ENCODE measurements at regions not wholly inside any gene's neighbourhood (a gene's known extent, or its start where the extent isn't known, plus 50 kb on each side); places are given as distances from the start of the nearest gene placed in this dataset.

DNA sequence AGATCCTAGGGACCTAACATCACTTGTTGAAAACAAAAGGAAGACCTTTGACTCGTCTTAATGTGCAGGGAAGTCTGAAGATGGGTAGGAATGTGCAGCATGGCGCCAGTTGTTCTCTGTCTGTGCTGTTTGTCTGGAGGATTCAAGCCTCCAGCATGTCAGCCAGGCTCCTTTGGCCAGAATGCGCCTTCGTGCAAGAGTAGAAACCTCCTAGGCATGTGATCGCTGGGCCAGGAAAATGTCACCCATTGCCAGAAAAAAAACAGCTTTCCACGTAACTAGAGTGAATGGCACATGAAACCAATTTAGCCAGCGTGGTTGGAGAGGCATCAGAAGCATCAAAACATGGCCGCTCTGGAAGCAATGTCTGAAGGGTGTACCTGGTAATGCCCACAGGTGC, 132.7 kb downstream of the EDN1 start:
- no peak for DNase-seq (ENCODE audit: low read depth in 2 of 2)

- DNase-seq (ENCODE audit: low read depth in 2 of 2) = no peak
These were observed 133.7 kb downstream of the EDN1 start for GRCh38 chr6:12423832-12424231.

GRCh38 chr6:12426121-12426520, 136.0 kb downstream of the EDN1 start:
- no peak for DNase-seq (ENCODE audit: low read depth in 2 of 2)

- no peak for DNase-seq (ENCODE audit: low read depth in 2 of 2)
These were observed 140.9 kb downstream of the EDN1 start for GRCh38 chr6:12431023-12431422.

DNA sequence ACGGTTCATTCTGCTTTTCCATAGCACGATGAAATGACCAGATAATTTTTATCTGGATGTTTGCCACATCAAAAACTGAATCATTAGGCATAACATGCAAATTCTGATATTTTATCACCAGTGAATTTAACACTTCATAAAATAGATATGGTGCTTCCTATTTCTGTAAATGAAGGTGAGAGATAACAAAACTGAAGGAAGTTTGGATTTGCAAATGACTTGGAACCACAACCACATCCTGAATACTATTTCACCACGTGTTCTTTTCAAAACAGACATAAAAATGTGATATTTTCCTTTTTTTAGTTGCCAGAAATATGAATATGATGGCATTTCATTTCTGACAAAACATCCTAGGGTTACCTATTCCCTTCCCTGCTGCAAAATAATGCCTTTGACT, 146.1 kb downstream of the EDN1 start:
- no peak for DNase-seq (ENCODE audit: low read depth in 2 of 2)

DNA sequence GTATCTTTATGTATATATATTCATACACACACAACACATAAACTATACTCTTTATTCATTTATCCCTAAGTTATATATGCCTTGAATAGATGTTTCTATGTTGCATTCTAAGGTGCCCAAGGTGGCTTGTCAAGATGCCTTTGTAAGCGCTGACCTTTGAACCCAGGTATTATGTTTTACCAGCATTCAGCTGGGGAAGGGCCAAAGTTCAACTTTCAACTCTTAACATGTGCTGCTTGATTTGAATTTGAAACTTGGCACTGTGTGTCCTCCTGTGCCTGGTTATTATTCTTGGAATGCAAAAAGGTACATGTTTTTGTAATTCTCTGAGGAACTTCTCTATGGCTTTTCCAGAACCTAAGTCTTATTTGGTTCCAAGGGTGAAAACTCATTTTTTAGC, 146.5 kb downstream of the EDN1 start:
- no peak for DNase-seq (ENCODE audit: low read depth in 2 of 2)

- DNase-seq (ENCODE audit: low read depth in 2 of 2) = no peak
These were observed 149.1 kb downstream of the EDN1 start for GRCh38 chr6:12439296-12439695.

- DNase-seq (ENCODE audit: low read depth in 2 of 2) = no peak
These were observed 150.8 kb downstream of the EDN1 start for GRCh38 chr6:12440981-12441380.

DNA sequence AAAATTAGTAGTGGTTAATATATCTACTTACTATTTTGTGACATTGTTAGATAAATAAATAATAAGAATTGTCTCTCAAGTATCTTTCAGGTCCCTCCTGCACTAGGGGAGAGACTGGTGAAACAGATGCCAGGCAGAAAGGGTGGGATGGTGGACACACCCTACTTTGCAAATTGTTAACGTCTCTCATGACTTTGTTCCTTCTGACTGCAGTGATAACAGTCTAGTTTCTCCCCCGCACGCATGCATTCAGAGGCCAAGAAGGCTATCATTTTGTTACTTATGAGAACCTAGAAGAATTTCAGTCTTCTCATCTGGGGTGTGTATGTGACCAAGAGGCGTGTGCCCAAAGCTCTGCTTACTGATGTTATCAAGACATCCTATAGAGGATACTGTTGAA, 152.3 kb downstream of the EDN1 start:
- DNase-seq (ENCODE audit: low read depth in 2 of 2) = no peak

- DNase-seq (ENCODE audit: low read depth in 2 of 2) = no peak
These were observed 156.2 kb downstream of the EDN1 start for GRCh38 chr6:12446394-12446793.

DNA sequence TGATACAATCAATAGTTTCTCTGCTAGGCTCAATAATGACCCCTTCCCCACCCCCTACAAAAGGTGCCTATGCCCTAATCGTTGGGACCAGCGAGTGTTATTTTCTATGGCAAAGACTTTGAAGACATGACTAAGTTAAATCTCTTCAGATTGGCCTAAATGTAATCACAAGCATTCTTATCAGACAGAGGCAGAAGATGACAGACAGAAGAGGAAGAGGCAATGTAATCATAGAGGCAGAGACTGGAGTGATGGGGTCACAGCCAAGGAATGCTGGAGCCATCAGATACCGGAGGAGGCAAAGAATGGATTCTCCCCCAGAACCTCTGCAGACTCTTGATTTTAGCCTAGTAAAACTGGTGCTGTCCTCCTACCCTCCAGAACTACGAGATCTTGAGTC, 159.3 kb downstream of the EDN1 start:
- no peak for DNase-seq (ENCODE audit: low read depth in 2 of 2)

DNA sequence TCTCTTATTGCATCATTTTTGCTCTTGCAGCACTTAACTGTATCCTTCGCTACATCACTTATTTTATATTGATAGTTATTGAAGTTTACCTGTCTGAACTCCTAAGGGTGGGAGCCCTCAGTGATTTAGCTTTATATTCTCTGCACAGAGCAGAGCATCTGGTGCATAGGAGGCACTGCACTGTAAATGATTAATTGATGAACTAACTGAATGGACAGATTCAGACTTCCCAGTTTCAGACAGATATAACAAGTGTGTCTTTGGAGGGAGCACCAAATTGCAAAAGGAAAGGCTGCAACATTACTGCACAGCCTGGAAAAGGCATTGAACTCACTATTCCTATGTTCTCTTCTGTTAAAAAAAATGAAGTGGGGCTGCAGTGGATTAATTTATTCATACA, 160.3 kb downstream of the EDN1 start:
- no peak for DNase-seq (ENCODE audit: low read depth in 2 of 2)

DNA sequence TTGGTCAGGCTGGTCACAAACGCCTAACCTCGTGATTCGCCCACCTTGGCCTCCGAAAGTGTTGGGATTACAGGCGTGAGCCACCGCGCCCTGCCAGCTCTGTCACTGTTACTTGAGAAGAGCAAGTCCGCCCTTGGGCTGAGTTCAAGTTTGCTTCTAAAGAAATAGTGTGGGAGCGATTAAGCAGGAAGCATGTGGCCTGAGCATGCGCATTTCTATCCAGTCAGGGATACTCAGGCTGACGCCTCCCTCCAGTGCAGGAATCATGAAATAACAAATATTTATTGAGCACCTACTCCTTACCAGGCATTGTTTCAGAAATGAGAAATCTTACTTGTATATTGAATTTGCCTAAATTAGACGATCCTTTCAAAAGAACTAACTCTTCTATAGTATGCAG, 166.2 kb downstream of the EDN1 start:
- no peak for DNase-seq (ENCODE audit: low read depth in 2 of 2)

DNA sequence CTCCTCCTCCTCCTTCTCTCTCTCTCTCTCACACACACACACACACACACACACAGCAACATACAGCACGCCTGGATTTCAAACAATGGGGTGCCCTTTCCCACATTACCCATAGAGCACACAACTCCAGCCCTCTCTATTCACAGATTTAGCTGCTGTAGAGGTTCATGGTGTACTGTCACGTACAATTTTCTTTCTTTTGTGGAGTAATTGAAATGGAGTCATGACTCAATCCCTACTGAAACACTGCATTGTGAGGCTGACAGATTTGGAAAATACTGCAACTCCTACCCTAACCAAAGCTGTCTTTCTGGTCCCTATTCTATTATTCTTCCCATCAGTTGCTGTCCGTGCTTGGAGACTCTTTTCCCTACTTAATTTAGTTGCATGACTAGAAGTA, 166.9 kb downstream of the EDN1 start:
- DNase-seq (ENCODE audit: low read depth in 2 of 2) = no peak

GRCh38 chr6:12458558-12458957, 168.4 kb downstream of the EDN1 start:
- no peak for DNase-seq (ENCODE audit: low read depth in 2 of 2)

- DNase-seq (ENCODE audit: low read depth in 2 of 2) = no peak
These were observed 169.9 kb downstream of the EDN1 start for GRCh38 chr6:12459945-12460661.

- DNase-seq (ENCODE audit: low read depth in 2 of 2) = no peak
These were observed 177.8 kb downstream of the EDN1 start for GRCh38 chr6:12467706-12468670.

- DNase-seq (ENCODE audit: low read depth in 2 of 2) = no peak
These were observed 182.5 kb downstream of the EDN1 start for GRCh38 chr6:12472601-12473038.

DNA sequence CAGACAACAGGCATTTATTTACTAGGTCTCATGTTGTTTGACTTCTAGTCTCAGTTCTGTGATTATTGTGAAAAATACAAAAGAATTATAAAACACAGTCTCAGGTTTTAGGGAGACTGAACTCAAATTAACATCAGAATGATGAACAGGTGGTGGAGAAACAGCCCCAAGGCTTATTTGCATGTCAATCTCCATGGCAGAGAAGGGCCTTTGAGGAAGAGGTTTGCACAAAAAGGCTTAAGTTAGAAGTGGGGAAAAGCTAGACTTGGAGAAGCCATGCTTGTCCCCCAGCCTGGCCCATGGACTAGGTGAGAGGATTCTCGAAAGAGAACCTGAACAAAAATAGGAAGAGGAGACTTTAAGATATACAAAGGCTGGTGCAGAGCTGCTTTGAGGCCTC, 183.3 kb downstream of the EDN1 start:
- no peak for DNase-seq (ENCODE audit: low read depth in 2 of 2)

DNA sequence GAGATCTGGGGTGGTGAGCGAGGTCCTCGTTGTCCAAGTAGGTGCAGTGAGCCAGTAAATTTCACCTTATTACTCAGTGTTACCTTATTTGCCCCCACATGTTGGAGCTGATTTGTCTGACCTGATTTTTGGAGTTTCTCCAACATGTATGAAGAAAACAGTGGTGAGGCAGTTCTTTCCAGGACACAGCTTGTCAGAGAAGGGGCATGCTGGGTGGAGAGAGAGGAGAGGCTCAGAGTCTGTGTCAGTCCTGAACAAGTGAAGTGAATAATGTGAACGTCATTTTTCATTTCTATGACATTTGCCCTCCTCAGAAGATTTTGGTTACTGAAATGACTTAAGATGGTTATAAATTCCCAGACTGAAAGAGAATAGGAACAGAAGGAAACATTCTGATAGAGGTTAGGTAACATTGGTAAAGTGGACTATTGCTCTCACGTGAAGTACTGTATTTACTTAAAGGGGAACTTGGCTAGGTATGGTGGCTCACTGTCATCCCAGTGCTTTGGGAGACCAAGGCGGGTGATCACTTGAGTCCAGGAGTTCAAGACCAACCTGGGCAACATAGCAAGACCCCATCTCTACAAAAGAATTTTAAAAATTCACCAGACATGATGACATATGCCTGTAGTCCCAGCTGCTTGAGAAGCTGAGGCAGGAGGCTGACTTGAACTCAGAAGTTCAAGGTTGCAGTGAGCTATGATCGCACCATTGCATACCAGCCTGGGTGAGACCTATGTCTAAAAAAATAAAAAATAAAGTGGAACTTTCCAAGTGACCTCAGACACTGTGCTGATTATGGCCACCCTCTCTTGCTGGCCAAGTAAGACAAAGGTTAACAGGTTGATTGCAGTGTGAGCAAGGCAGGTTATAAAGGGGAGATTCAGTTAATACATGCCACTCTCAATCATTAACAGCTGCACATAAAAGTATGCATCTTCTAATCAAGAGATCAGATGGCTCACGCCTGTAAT, 184.3 kb downstream of the EDN1 start:
- no peak for DNase-seq (ENCODE audit: low read depth in 2 of 2)

GRCh38 chr6:12476484-12476883, 186.3 kb downstream of the EDN1 start:
- no peak for DNase-seq (ENCODE audit: low read depth in 2 of 2)

DNA sequence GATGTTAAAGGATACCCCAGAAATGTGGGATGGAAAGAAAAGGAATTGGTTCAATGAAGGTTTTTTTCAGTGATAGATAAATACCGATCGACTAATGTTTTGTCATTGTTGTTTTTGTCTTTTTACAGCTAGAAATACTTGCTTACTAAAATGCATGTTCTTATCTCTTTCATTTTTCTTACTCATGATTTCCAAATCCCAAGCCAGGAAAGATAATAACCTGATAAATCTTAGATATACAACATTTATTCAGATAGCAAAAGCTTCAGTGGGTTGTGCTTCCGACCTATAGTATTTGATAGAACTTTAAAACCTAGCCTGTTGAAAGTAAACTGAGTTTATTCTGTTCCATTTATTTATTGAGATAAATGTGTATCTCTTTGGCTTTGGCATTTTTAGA, 187.5 kb downstream of the EDN1 start:
- DNase-seq (ENCODE audit: low read depth in 2 of 2) = no peak

Measured in stimulated activated CD8-positive, alpha-beta memory T cell treated with anti-CD3 and anti-CD28 coated beads, Interleukin-2, amount 100 ng/mL, for 48 hours (primary cell).